ENCODE measurements at regions not wholly inside any gene's neighbourhood (a gene's known extent, or its start where the extent isn't known, plus 50 kb on each side); places are given as distances from the start of the nearest gene placed in this dataset.
A peak's percentile ranks its signal among the peaks of the same experiment; 100 is the strongest.

DNA sequence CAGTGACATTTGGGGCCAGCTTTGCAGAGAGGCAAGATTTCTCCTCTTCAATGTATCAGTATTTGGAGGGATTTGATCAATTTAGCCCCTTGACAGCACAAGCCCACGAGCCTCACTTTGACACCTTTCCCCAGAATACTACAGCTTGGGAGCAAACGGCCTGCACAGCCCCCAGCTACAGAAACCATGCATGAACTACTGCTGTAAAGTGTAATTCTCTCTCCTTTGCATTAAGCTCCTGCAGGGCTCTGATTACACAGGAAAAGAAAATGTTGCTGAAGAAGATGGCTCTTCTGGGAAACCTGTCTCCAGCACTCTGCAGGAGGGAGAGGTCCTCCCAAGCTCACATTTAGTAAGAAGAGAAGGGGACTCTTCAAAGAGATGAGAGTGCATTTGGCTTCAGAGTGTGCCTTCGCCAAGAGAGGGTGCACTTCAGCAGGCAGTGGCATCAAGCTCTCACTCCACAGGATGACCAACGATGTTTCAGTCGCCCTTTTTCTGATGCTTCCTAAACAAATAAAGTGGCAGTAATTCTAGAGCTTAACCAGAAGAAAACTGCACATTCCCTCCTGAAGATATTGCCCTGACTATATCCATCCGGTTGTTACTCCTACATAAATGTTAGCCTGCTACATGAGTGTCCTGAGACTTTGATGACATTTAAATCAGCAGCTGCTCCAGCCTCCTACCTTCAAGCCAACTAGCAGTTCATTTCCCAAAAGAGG, 272.2 kb downstream of the AUH start:
- TF ChIP-seq SIN3A (IDR thresholded peaks at IDR 0.05; ENCODE audit: borderline replicate concordance, insufficient read depth, low read depth, low read length) (no peak), POLR2AphosphoS5 (IDR thresholded peaks at IDR 0.05; ENCODE audit: low read depth, low read length) (no peak), TCF7L2 (IDR thresholded peaks at IDR 0.05; ENCODE audit: low read depth, low read length) (no peak)
- TF ChIP-seq, protein P1, sequence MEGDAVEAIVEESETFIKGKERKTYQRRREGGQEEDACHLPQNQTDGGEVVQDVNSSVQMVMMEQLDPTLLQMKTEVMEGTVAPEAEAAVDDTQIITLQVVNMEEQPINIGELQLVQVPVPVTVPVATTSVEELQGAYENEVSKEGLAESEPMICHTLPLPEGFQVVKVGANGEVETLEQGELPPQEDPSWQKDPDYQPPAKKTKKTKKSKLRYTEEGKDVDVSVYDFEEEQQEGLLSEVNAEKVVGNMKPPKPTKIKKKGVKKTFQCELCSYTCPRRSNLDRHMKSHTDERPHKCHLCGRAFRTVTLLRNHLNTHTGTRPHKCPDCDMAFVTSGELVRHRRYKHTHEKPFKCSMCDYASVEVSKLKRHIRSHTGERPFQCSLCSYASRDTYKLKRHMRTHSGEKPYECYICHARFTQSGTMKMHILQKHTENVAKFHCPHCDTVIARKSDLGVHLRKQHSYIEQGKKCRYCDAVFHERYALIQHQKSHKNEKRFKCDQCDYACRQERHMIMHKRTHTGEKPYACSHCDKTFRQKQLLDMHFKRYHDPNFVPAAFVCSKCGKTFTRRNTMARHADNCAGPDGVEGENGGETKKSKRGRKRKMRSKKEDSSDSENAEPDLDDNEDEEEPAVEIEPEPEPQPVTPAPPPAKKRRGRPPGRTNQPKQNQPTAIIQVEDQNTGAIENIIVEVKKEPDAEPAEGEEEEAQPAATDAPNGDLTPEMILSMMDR (IDR thresholded peaks at IDR 0.05) = peak; percentile 74
- TF ChIP-seq, protein P2, sequence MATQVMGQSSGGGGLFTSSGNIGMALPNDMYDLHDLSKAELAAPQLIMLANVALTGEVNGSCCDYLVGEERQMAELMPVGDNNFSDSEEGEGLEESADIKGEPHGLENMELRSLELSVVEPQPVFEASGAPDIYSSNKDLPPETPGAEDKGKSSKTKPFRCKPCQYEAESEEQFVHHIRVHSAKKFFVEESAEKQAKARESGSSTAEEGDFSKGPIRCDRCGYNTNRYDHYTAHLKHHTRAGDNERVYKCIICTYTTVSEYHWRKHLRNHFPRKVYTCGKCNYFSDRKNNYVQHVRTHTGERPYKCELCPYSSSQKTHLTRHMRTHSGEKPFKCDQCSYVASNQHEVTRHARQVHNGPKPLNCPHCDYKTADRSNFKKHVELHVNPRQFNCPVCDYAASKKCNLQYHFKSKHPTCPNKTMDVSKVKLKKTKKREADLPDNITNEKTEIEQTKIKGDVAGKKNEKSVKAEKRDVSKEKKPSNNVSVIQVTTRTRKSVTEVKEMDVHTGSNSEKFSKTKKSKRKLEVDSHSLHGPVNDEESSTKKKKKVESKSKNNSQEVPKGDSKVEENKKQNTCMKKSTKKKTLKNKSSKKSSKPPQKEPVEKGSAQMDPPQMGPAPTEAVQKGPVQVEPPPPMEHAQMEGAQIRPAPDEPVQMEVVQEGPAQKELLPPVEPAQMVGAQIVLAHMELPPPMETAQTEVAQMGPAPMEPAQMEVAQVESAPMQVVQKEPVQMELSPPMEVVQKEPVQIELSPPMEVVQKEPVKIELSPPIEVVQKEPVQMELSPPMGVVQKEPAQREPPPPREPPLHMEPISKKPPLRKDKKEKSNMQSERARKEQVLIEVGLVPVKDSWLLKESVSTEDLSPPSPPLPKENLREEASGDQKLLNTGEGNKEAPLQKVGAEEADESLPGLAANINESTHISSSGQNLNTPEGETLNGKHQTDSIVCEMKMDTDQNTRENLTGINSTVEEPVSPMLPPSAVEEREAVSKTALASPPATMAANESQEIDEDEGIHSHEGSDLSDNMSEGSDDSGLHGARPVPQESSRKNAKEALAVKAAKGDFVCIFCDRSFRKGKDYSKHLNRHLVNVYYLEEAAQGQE (IDR thresholded peaks at IDR 0.05; ENCODE audit: insufficient read depth in 1 of 2, low read depth in 2 of 2, low read length in 1 of 2) = no peak
- intact Hi-C loops (cut with micrococcal nuclease; ENCODE audit: unreplicated experiment) = no loop called here

DNA sequence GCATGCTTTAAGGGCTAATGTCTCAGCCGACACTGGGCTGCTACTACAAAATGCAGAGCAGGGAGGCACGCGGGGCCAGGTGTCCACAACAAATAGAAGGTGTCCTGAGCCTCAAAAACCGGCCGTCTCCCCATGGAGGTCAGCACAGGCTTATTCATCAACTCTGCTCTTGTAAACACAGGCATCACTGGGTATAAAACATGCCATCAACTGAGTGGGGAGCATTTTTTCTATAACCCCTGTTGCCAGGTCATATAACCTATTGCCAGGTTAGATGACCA, 271.6 kb downstream of the AUH start:
- BruUV-seq (replicated peaks) = no TSS peak
- no peaks in the 10 kb centered on the region for H3K27me3 ChIP-seq (ENCODE audit: control insufficient read depth, insufficient read depth, low read length)
- no peaks in the 10 kb centered on the region for H3K4me1 ChIP-seq (ENCODE audit: control insufficient read depth, insufficient read depth, low read length)
- in situ Hi-C loops (cut with HindIII; ENCODE audit: low pct_unique_long_range_greater_than_20kb, low sequenced_read_pairs) (no loop called here), intact Hi-C loops (cut with micrococcal nuclease; ENCODE audit: unreplicated experiment) (no loop called here)
- POLR2A ChIA-PET = no interaction called here
- no peaks in the 10 kb centered on the region; the same call in 1 of the 2 replicates for H3K9me3 ChIP-seq (ENCODE audit: control insufficient read depth, insufficient read depth, low read depth, low read length)
- no peak overlapping the region for H3K4me3 ChIP-seq (ENCODE audit: low read depth in 2 of 2, low read length in 2 of 2)
- no peak for DNase-seq (ENCODE audit: low read depth, low spot score)
- no peak for ATAC-seq
- CTCF ChIA-PET = no interaction called here
- H3K27ac ChIP-seq (ENCODE audit: low read length) = no peak overlapping the region
- H3K36me3 ChIP-seq (ENCODE audit: control insufficient read depth, insufficient read depth, low read length) = no peaks in the 10 kb centered on the region
- TF ChIP-seq, protein P1 (IDR thresholded peaks at IDR 0.05) = no peak
- TF ChIP-seq SIN3A (IDR thresholded peaks at IDR 0.05; ENCODE audit: borderline replicate concordance, insufficient read depth, low read depth, low read length) (no peak), TCF7L2 (IDR thresholded peaks at IDR 0.05; ENCODE audit: low read depth, low read length) (no peak), POLR2AphosphoS5 (IDR thresholded peaks at IDR 0.05; ENCODE audit: low read depth, low read length) (no peak)
- TF ChIP-seq, protein P2 (IDR thresholded peaks at IDR 0.05; ENCODE audit: insufficient read depth in 1 of 2, low read depth in 2 of 2, low read length in 1 of 2) = no peak

More for the DNA sequence above, 272.2 kb downstream of the AUH start:
- Histone ChIP-seq H3K4me3 (ENCODE audit: low read depth in 2 of 2, low read length in 2 of 2) (no peak overlapping the region), H3K9me3 (ENCODE audit: control insufficient read depth, insufficient read depth, low read depth, low read length) (no peaks in the 10 kb centered on the region; the same call in 1 of the 2 replicates), H3K4me1 (ENCODE audit: control insufficient read depth, insufficient read depth, low read length) (no peaks in the 10 kb centered on the region), H3K27me3 (ENCODE audit: control insufficient read depth, insufficient read depth, low read length) (no peaks in the 10 kb centered on the region), H3K27ac (ENCODE audit: low read length) (no peak overlapping the region), H3K36me3 (ENCODE audit: control insufficient read depth, insufficient read depth, low read length) (no peaks in the 10 kb centered on the region)
- CTCF ChIA-PET = no interaction called here
- DNase-seq (ENCODE audit: low read depth, low spot score) (peak; percentile 27), ATAC-seq (peak; percentile 68; the same call in 1 of the 2 replicates)
- BruUV-seq (replicated peaks) = no TSS peak
- in situ Hi-C loops (cut with HindIII; ENCODE audit: low pct_unique_long_range_greater_than_20kb, low sequenced_read_pairs) = no loop called here
- POLR2A ChIA-PET = no interaction called here
